ENCODE measurements at regions not wholly inside any gene's neighbourhood (a gene's known extent, or its start where the extent isn't known, plus 50 kb on each side); places are given as distances from the start of the nearest gene placed in this dataset.
A peak's percentile ranks its signal among the peaks of the same experiment; 100 is the strongest.

DNA sequence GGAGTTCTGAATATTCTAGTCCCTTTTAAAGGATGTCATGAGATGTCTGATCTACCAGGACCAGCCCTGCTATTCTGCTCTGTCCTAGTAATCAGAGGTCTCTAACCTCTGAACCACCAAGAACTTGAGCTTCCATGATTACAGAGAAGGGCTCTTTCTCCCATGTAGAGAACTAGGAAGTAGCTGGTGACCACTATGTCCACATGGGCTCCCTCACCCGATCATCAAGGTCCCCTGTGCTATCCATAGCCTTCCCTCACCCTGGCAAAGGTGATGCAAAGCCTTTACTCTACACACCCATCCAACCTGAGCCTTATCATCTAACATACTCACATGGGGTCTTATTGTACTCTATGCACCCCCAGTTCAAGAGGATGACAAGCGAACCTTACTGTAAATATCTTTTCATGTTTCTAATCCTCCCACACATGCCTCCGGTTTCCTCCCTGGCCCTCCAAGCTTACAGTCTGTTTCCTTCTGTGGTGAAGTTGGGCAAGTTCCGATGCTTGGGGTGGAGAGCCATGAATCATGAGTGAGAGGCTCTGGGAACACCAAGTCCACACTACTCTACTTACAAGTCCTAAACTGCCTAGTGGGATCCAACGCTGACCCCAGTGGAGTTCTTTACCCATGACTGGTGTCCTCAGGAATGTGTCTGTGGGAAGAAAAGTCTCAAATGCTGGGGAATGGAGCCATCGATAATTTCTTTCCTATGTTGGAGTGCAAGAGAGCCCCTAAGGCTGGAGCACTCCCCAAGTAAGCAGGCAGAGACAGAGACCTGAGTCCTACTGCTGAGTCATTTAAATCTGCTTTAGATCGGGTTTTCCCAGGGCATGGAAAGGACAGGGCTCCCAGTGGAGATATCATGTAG is 73.3 kb upstream of the KLF7 start:
- 40% methylated on average over 5 of the region's 7 CpGs for WGBS (ENCODE audit: insufficient coverage)
- no peak overlapping the region for H3K27ac Mint-ChIP-seq
- intact Hi-C loops (cut with micrococcal nuclease), result no loop called here
- Histone ChIP-seq H3K9me3 (ENCODE audit: control insufficient read depth, insufficient read depth, low read length) (no peaks in the 10 kb centered on the region), H3K4me3 (ENCODE audit: low read length) (no peak overlapping the region), H3K4me1 (ENCODE audit: control insufficient read depth, insufficient read depth, low read length) (peaks cover 15% of the 10 kb centered on the region), H3K27me3 (ENCODE audit: control insufficient read depth, insufficient read depth, low read length) (no peaks in the 10 kb centered on the region), H3K36me3 (ENCODE audit: control insufficient read depth, insufficient read depth, low read length) (no peaks in the 10 kb centered on the region), H3K27ac (ENCODE audit: low read length) (no peak overlapping the region)
- TF ChIP-seq, protein P1, sequence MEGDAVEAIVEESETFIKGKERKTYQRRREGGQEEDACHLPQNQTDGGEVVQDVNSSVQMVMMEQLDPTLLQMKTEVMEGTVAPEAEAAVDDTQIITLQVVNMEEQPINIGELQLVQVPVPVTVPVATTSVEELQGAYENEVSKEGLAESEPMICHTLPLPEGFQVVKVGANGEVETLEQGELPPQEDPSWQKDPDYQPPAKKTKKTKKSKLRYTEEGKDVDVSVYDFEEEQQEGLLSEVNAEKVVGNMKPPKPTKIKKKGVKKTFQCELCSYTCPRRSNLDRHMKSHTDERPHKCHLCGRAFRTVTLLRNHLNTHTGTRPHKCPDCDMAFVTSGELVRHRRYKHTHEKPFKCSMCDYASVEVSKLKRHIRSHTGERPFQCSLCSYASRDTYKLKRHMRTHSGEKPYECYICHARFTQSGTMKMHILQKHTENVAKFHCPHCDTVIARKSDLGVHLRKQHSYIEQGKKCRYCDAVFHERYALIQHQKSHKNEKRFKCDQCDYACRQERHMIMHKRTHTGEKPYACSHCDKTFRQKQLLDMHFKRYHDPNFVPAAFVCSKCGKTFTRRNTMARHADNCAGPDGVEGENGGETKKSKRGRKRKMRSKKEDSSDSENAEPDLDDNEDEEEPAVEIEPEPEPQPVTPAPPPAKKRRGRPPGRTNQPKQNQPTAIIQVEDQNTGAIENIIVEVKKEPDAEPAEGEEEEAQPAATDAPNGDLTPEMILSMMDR (IDR thresholded peaks at IDR 0.05), result no peak
- ATAC-seq (no peak), DNase-seq (peak in 1 of 2 donors; percentile 8)
- peaks cover 0 to 3% of the 10 kb centered on the region in 2 donors for H3K27me3 Mint-ChIP-seq (ENCODE audit: low read depth in 2 of 2)
- no peaks in the 10 kb centered on the region for H3K9me3 Mint-ChIP-seq
- H3K4me1 Mint-ChIP-seq, result peaks cover 0 to 5% of the 10 kb centered on the region in 2 donors
- H3K36me3 Mint-ChIP-seq, result no peaks in the 10 kb centered on the region
- H3K4me3 Mint-ChIP-seq, result no peak overlapping the region

GRCh38 chr2:207239754-207240494 is 74.2 kb upstream of the KLF7 start:
- 62% methylated on average over 8 of the region's 9 CpGs for WGBS (ENCODE audit: insufficient coverage)
- no peak overlapping the region for H3K27ac Mint-ChIP-seq
- ATAC-seq, result no peak

GRCh38 chr2:207240649-207241048 is 74.9 kb upstream of the KLF7 start:
- peaks cover 15% of the 10 kb centered on the region for H3K4me1 ChIP-seq (ENCODE audit: control insufficient read depth, insufficient read depth, low read length)
- no peaks in the 10 kb centered on the region for H3K36me3 ChIP-seq (ENCODE audit: control insufficient read depth, insufficient read depth, low read length)
- Mint-ChIP-seq H3K27ac (no peak overlapping the region), H3K4me1 (peaks cover 0 to 5% of the 10 kb centered on the region in 2 donors), H3K27me3 (ENCODE audit: low read depth in 2 of 2) (peaks cover 0 to 3% of the 10 kb centered on the region in 2 donors), H3K9me3 (no peaks in the 10 kb centered on the region), H3K36me3 (no peaks in the 10 kb centered on the region), H3K4me3 (no peak overlapping the region)
- no peaks in the 10 kb centered on the region for H3K9me3 ChIP-seq (ENCODE audit: control insufficient read depth, insufficient read depth, low read length)
- intact Hi-C loops (cut with micrococcal nuclease), result no loop called here
- ATAC-seq (no peak), DNase-seq (no peak)
- H3K27ac ChIP-seq (ENCODE audit: low read length), result no peak overlapping the region
- H3K4me3 ChIP-seq (ENCODE audit: low read length), result no peak overlapping the region
- TF ChIP-seq, protein P1 (IDR thresholded peaks at IDR 0.05), result no peak
- H3K27me3 ChIP-seq (ENCODE audit: control insufficient read depth, insufficient read depth, low read length), result no peaks in the 10 kb centered on the region
- WGBS (ENCODE audit: insufficient coverage), result 0% methylated on average over 1 of the region's 1 CpG

More at GRCh38 chr2:207239754-207240494, 74.2 kb upstream of the KLF7 start:
- TF ChIP-seq, protein P1 (IDR thresholded peaks at IDR 0.05), result no peak
- no peak overlapping the region for H3K27ac ChIP-seq (ENCODE audit: low read length)
- peak in 1 of 2 donors; percentile 15 for DNase-seq
- H3K4me1 ChIP-seq (ENCODE audit: control insufficient read depth, insufficient read depth, low read length), result peaks cover 15% of the 10 kb centered on the region
- peaks cover 0 to 3% of the 10 kb centered on the region in 2 donors for H3K27me3 Mint-ChIP-seq (ENCODE audit: low read depth in 2 of 2)
- intact Hi-C loops (cut with micrococcal nuclease), result no loop called here
- H3K27me3 ChIP-seq (ENCODE audit: control insufficient read depth, insufficient read depth, low read length), result no peaks in the 10 kb centered on the region
- H3K4me3 ChIP-seq (ENCODE audit: low read length), result no peak overlapping the region
- no peaks in the 10 kb centered on the region for H3K36me3 Mint-ChIP-seq
- H3K4me1 Mint-ChIP-seq, result peaks cover 0 to 5% of the 10 kb centered on the region in 2 donors
- no peaks in the 10 kb centered on the region for H3K9me3 Mint-ChIP-seq
- no peaks in the 10 kb centered on the region for H3K36me3 ChIP-seq (ENCODE audit: control insufficient read depth, insufficient read depth, low read length)
- no peaks in the 10 kb centered on the region for H3K9me3 ChIP-seq (ENCODE audit: control insufficient read depth, insufficient read depth, low read length)
- no peak overlapping the region for H3K4me3 Mint-ChIP-seq

Measured in natural killer cell (primary cell).